GM18511 (cell line): ENCODE measurements at regions not wholly inside any gene's neighbourhood (a gene's known extent, or its start where the extent isn't known, plus 50 kb on each side); places are given as distances from the start of the nearest gene placed in this dataset.
"Not testable (repeated sequence)": the region's sequence is repeated elsewhere in the genome, so short reads cannot be mapped to it uniquely, and the experiment has no call there.

Experiments used
- ATAC-seq: cut with Tn5 transposase; IDR thresholded peaks from one replicate; pipeline ENCODE4 v1.9.1; 2021; ENCODE audit warnings: mild to moderate bottlenecking, moderate library complexity; ENCODE audit not compliant: unreplicated experiment

DNA sequence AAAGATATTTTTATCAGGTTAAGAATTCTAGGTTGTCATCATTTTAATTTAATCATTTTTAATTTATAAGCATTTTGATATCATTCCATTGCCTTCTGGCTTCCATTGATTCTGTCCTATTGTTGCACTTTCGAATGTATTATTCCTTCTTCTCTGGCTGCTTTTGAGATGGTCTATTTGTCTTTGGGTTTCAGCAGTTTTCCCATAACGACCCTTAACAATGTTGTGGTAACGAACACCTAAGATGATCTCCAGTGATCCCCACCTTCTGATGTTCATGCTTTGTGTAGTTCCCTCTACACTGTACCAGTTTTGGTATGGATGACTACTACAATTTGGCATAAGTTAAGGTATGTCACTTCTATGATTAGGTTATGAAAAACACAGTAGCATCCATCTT, 59.9 kb downstream of the MINAR1 start:
- no peak for ATAC-seq

DNA sequence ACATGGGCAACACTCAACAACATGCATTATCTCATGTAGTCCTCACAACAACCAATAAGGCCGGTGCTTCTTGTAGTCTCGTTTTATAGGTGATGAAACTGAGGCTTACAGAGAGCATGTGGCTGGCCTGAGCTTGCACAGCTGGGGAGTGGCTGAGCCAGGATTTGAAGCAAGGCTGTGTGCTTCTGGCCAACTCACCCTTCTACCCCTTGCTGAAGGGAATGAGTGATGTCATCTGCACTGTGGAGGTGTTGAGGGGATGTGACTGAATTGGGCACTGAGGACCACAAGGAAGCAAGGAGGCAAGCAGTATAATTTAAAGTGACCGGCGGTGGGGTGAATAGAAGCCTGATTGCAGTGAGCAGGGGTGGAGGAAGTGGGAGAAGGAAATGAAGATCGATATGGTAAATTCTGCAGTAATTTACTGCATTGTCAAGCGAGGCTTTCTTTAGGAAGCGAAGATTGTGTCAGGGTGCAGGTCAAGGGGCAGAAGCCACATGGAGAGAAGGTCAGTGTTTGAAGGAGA, 62.3 kb downstream of the MINAR1 start:
- ATAC-seq: no peak

DNA sequence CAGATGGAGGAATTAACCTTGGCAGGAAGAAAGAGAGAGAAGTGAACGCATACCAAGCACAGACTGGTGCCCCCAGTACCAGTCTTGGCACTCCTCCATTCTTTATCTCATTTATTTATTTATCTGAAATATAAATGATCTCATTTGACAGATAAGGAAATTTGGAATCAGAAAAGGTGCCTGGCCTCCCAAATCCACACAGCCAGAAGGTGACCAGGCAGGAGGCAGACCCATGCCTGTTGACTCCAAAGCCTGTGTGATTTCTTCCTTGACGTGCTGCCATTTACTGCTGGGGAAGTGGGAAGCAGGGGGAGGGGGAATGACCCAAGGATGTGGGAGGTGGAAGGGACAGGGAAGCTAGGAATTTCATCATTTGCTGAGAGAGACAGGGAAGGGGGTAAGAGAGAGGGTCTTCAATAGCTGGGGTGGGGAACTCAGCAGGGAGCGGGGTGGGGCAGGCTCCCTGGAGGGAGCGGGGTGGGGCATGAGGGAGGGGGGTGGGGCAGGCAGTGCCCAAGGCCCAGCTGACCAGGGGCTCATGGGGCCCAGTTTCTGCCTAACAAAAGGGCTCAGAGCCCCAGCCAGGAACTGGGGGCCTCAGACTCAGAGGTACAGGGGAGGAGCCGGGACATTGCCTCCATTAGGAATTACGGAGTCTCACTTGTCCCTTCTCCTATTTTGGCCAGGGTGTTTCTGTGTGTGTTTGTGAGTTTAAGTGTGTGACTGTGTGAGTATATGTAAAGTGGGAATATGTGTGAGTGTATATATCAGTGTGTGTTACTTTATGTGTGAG, 63.0 kb downstream of the MINAR1 start:
- ATAC-seq: no peak

DNA sequence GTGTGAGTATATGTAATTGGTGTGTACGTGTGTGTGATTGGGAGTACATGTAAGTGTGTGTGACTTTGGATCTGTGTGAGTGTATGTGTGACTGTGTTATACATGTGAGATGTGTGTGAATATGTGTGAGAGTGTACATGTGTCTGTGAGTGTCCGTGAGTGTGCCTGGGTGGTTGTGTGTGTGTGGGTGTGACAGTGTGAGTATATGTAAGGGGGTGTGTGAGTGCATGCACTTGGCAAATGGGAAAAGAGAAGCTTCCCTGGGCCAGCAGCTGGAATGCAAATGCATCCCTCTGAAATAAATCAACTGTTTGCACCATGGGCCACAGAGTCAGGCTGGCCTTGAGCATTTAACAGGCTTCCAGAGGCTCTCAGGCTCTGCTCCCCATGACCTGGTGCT, 63.6 kb downstream of the MINAR1 start:
- ATAC-seq: no peak

DNA sequence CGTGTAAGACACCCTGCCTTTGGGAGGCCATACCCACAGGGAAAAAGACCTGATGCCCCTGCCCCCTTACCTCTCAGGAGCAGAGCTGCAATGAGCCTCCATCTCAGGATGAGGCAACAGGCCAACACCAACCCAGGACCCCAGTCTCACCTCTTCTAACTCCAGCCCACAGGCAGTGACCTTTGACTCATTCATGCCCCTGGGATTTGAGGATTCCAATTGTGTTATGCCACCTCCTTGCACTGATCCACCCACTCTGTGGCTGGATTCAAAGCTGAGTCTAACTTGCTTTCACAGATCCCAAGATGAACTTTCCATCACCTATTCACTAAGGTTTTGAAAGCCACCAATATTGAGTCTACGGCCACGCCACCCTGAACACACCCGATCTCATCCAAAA, 64.7 kb downstream of the MINAR1 start:
- no peak for ATAC-seq

DNA sequence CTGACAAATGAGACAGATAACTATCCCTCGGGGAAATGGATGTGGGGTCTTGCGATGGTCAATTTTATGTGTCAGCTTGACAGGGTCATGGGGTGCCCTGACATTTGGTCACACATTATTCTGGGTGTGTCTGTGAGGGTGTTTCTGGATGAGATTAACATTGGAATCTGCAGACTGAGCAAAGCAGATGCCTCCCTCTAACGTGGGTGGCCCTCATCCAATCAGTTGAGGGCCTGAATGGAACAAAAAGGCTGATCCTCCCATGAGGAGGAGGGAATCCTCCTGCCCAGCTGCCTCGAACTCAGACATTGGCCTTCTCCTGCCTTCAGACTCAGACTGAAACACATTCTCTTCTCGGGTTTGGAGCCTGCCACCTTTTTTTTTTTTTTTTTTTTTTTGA, 69.0 kb downstream of the MINAR1 start:
- ATAC-seq: no peak

DNA sequence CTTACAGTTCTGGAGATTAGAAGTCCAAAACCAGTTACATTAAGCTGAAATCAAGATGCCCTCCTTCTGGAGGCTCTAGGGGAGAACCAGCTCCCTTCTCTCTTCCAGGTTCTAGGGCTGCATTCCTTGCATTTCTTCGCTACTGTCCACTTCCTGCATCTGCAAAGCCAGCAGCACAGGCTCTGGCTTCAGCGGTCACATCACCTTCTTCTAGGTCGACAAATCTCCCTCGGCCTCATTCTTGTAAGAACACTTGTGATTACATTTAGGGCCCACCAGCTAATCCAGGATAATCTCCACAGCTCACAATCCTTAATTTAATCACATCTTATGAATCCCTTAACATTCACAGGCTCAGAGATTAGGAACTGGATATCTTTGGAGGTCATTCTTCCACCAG, 73.8 kb downstream of the MINAR1 start:
- no peak for ATAC-seq

DNA sequence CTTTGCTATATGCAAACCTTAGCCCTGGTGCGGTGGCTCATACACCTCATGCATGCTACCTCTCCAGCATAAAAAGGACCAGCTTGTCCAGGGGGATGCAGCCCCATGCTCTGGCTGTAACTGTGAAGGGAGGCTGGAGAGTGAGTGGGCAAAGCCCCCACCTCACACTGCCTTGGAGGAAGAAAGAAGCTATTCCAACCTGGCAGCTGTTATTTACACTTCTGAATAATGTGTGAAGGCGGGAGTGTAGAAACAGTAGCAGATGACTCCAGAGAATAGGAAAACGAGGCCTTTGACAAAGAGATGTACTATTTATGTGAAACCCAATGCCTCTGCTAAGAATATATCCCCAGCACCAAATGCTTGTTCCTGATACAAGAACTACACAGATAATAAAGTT, 80.7 kb downstream of the MINAR1 start:
- ATAC-seq: not testable (repeated sequence)

DNA sequence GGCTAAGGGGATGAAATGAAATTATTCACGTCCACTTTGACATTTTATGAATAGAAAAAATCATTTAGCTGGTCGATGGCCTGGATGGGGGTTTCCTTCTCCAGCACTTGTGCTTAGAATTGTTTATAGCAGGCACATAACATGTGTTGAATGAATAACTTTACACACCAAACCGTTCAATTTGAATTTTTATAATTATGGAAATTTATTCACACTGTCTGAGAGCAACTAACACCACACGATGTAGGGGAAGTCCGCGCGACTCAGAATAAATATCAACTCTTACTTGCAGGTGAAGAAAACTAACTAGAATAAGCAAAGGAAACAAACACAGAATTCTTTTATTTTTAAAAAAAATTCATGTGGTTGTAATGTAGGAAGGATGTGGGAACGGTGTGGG, 81.3 kb downstream of the MINAR1 start:
- ATAC-seq: no peak

DNA sequence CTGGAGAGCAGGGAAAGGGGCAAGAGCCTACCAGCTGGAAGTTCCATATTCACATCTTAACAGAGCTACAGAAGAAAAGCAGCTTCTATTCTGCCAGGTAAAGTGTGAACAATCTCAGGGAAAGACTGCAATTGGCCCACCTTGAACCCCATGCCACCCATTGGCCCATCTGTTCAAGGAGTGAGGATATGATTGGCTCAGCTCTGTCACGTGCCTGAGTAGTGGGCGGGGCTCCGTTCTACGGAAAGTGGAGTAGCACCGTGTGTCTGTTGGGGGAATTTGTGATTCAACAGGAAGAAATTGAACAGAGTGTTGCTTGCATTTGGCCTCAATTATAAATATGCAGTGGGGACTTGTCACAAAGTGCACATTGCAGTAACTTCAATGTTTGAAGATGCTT, 81.8 kb downstream of the MINAR1 start:
- ATAC-seq: no peak

DNA sequence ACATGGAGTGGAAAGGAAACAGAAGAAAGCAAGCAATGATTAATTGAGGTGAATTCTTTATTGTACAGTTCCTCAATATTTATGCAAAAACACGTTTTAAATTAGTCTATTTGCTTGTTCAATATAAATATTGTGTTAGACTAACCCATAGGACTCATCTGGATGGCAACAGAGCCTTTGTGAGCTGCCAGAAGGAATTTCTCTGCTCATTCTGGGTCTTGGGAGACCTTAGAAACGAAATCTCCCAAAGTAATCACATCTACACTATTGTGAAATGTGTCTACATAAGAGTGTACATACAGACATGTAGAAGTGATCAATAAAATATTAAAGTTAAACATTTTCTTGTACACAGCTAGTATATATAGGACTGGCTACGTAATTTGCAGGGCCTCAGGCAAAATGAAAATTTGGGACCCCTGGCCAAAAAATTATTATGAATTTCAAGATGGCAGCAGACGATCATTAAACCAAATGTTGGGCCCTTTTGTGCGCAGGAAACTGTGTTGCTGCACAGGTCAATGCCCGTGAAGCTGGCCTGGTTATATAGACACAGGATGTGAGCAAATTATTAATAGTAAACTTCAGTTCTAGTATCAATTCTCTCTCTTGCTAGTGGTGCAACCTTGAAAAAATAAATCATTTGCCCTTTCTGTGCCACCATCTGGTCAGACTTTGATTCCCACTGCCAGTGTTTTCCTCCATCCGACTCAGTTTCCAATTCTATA, 83.3 kb downstream of the MINAR1 start:
- no peak for ATAC-seq

DNA sequence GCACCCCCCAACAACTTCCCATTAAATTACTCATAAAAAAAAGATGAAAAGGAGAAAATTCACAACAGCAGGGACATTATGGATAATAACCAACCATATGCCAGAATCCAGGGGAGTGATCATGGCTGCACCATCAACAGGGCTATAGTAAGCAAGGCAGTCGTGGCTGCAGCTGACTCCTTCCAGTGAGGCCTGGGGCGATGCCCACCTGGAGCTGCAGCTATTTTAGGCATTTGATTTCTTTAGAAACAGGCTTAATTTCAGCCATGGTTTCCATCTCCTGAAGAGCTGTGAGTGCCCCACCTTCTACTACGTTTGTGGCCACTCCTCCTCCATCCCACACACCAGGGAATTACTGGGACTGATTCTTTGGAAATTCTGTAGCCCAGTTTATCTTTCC, 84.0 kb downstream of the MINAR1 start:
- no peak for ATAC-seq

DNA sequence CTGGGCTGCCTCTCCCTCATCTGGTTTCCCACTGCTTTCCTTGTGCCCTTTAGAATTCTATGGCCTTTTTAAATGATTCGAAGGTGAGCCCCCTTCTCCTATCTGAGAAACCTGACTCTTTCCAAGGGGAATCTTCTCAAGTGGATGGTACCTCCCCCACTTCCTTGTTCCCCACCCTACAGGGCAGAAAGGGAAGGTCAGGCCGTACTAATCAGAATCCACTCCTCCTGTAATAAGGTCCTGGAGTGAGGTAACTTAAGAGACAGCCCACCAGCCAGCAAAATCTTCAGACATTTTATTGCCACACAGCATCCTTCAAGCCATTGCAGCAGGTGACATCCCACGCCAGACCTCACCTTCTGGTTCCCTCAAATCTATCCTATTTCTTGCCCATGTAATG, 84.5 kb downstream of the MINAR1 start:
- no peak for ATAC-seq

DNA sequence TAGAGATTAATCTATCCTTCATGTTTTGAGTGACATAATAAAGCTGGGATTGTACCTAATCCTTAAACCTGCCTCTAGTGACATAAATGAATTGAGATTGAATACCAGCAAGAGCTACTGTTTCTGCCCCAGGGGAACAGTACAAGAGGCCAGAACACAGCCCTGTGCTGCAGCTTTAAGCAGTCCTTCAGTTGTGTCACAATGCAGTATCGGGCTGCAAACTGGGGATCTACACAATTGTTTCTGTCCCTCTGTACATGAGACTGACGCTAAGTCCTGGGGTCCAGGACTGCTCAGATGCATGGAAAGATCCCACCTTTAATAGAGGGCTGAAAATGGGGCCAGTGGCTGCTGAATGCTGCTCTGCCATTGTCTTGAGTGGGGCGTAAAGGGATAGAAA, 87.5 kb downstream of the MINAR1 start:
- ATAC-seq: no peak

DNA sequence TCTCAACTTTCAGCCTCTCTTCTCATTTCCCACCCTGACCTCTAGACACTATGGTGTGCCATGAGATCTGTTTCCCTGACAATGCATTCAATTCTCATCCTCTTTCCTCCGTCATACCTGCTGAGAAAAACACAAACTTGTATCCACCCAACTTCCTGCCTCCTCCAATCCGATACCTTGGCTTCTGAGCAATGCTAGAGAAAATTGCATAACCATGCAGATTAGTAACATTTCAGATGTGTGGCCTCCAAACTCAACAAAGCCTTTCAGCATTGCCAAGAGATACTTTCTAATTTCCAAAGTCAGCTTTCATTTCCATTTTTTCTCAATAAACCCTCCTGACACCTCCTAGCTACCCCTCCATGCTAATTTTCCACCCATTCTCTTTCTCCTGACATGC, 88.5 kb downstream of the MINAR1 start:
- no peak for ATAC-seq

DNA sequence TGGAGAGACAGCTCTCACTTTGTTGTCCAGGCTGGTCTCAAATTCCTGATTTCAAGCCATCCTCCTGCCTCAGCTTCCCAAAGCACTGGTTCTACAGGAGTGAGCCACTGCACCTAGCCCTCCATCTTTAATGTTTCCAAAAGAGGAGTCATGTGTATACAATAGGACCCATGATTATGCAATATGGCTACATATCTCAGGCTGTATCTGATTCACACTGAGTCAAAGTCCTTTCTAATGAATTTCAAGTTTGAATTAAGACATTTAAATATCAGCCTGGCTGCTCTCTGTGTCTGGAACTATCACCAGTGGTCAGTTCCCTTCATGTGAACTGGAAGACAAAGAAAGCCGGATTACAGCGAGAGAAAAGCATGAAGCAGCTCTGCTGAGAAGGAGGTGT, 90.5 kb downstream of the MINAR1 start:
- ATAC-seq: no peak

DNA sequence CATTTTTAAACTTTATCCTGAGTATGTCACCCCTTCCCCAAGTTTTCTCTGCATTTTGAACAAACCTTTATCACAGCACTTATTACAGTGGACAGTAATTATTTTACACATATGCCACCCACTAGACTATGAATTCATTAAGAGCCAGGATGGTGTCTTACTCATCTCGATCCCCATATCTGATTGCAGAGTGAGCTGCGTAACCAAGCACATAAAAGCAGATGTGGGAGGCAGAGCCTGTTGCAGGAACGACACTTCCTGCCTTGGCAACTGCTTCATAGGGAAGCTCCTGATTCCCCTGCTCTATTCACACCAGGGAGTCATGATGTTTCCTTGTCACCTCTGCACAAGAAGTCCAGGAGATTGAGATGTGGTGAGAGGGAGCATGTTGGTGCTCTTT, 91.1 kb downstream of the MINAR1 start:
- no peak for ATAC-seq

DNA sequence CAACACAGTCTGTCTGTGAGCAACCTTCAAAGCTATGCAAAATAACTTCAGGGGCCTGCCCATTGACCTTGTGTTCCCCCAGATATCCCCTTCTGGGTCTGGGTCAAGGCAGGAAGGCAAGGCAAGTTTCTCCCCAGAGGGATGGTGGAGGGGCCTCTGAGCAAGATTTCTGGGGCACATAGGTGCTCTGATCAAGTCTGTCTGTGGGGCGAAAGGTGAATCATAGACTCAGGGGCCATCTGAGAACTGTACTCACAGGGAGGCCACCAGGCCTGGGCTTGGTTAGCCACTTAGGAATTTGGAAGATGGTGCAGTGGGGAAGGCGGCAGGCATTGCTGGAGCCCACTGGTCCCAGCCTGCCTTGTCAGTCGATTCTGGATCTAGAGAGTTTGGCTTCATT, 92.4 kb downstream of the MINAR1 start:
- ATAC-seq: no peak

DNA sequence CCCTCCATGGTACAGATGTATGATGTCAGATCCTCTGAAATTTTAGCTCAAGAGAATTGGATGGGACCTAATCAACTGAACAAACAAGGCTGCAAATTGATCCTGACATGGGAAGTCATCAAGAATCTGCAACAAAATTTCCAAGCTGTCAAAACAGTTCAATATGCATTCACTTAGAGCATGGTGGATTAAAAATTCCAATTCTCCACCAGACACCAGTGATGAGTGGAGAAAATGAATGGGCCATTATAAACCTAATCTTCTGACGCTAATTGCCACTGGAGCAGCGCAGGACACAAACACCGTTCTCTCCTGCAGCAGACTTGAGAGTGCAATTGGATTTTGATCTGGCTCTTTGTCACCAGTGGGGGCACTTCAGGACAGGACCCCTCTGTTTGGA, 94.2 kb downstream of the MINAR1 start:
- ATAC-seq: no peak

DNA sequence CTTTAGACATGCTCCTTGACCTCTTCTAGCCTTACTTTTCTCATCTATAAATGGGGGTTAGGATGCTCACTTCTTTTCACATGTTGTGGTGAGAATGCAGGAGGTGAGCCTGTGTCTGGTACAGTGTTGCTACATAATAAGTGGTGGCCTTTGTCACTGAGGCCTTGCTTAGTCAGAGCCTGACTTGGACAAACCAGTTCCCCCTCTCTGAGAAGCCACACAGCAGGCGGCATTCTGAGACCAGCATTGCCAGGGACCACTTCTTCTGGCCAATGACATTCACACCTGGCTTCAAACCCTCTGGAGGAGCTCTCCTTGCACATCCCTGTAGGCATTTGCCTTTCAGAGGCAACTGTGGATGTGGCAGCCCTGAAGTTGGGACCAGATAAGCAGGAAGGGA, 95.7 kb downstream of the MINAR1 start:
- ATAC-seq: no peak

DNA sequence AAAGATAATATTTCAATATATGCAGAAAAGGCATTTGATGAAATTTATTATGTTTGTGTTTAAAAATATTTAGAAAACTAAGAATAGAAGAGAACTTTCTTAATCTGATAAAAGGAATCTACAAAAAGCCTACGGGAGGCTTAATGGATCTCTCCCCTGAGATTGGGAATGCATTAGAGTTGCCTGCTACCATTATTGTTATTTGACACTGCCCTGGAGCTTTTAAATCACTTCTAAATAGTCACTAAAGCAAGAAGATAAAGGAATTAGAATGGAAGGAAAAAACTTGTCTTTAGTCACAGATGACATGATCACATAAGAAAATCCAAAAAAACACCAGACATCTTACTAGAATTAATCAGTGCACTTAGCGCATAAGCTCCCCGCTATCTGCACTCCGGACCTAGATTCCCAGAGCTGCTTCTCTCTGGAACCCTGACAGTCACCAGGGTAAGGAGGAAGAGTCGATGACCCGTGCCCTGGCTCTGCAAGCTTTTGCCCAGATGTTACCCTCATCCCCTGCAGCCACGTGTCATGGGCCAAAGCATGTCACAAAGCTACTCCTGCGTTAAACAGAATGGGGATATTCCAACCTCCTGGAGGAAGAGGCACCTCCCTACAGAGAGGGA, 97.1 kb downstream of the MINAR1 start:
- no peak for ATAC-seq

DNA sequence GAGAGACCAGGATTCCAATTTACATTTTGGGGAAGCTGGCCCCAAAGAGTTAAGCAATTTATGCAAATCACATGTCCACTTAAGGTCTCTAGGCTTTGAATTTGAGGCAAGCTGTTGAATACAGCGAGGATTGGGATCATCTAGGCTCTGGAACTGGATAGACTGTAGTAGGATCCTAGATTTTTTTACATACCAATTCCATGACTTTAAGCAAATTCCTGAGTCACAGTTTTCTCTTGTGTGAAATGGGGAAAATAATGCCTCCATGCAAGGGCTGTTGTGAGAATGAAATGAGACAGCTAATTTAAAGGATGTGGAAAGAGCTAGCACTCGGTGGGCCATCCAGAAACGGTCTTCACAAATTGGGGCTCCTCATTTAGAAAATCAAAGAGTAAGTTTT, 103.4 kb downstream of the MINAR1 start:
- no peak for ATAC-seq
